ENCODE measurements at regions not wholly inside any gene's neighbourhood (a gene's known extent, or its start where the extent isn't known, plus 50 kb on each side); places are given as distances from the start of the nearest gene placed in this dataset.

GRCh38 chr5:94043311-94043710 is 301.9 kb upstream of the POU5F2 start (continued):
- no peak for TF ChIP-seq CSRNP3 (CRISPR knock-in tag; IDR thresholded peaks at IDR 0.05)
- no peak for TF ChIP-seq SNAI2 (CRISPR knock-in tag; IDR thresholded peaks at IDR 0.05)
- no peak for TF ChIP-seq ZFP3 (CRISPR knock-in tag; IDR thresholded peaks at IDR 0.05)

GRCh38 chr5:94040591-94041148 is 299.3 kb upstream of the POU5F2 start:
- ATAC-seq: no peak
- TF ChIP-seq ARNTL (CRISPR knock-in tag; IDR thresholded peaks at IDR 0.05; ENCODE audit: borderline replicate concordance, low read depth) (no peak), CREB5 (CRISPR knock-in tag; IDR thresholded peaks at IDR 0.05; ENCODE audit: low read depth) (no peak), POU6F1 (CRISPR knock-in tag; IDR thresholded peaks at IDR 0.05; ENCODE audit: borderline replicate concordance, low read depth) (no peak), ZNF70 (CRISPR knock-in tag; IDR thresholded peaks at IDR 0.05) (no peak), TOX (CRISPR knock-in tag; IDR thresholded peaks at IDR 0.05; ENCODE audit: borderline replicate concordance) (no peak), ESRRG (CRISPR knock-in tag; IDR thresholded peaks at IDR 0.05) (no peak), BACH2 (CRISPR knock-in tag; IDR thresholded peaks at IDR 0.05; ENCODE audit: borderline replicate concordance) (no peak), ZFP3 (CRISPR knock-in tag; IDR thresholded peaks at IDR 0.05) (no peak), CSRNP3 (CRISPR knock-in tag; IDR thresholded peaks at IDR 0.05) (no peak), ZFP30 (CRISPR knock-in tag; IDR thresholded peaks at IDR 0.05) (no peak), PATZ1 (CRISPR knock-in tag; IDR thresholded peaks at IDR 0.05; ENCODE audit: borderline replicate concordance) (no peak), TCF4 (CRISPR knock-in tag; IDR thresholded peaks at IDR 0.05; ENCODE audit: borderline replicate concordance) (no peak), RARB (CRISPR knock-in tag; IDR thresholded peaks at IDR 0.05) (no peak), ZNF565 (CRISPR knock-in tag; conservative IDR thresholded peaks at IDR 0.05; ENCODE audit: low read depth) (no peak), CSDC2 (CRISPR knock-in tag; IDR thresholded peaks at IDR 0.05) (no peak)

GRCh38 chr5:94039101-94039500 is 297.7 kb upstream of the POU5F2 start:
- no peak for ATAC-seq

More at GRCh38 chr5:94039101-94039500, 297.7 kb upstream of the POU5F2 start:
- TF ChIP-seq ARNTL (CRISPR knock-in tag; IDR thresholded peaks at IDR 0.05; ENCODE audit: borderline replicate concordance, low read depth): no peak
- no peak for TF ChIP-seq GLIS3 (CRISPR knock-in tag; IDR thresholded peaks at IDR 0.05)
- no peak for TF ChIP-seq ZFP30 (CRISPR knock-in tag; IDR thresholded peaks at IDR 0.05)
- no peak for TF ChIP-seq BACH2 (CRISPR knock-in tag; IDR thresholded peaks at IDR 0.05; ENCODE audit: borderline replicate concordance)
- no peak for TF ChIP-seq ZNF8 (CRISPR knock-in tag; IDR thresholded peaks at IDR 0.05)
- TF ChIP-seq TSHZ2 (CRISPR knock-in tag; IDR thresholded peaks at IDR 0.05): no peak
- TF ChIP-seq TOX (CRISPR knock-in tag; IDR thresholded peaks at IDR 0.05; ENCODE audit: borderline replicate concordance): no peak
- no peak for TF ChIP-seq ZNF565 (CRISPR knock-in tag; conservative IDR thresholded peaks at IDR 0.05; ENCODE audit: low read depth)
- no peak for TF ChIP-seq OSR1 (CRISPR knock-in tag; IDR thresholded peaks at IDR 0.05)
- TF ChIP-seq CSDC2 (CRISPR knock-in tag; IDR thresholded peaks at IDR 0.05): no peak
- TF ChIP-seq ESRRG (CRISPR knock-in tag; IDR thresholded peaks at IDR 0.05): no peak
- TF ChIP-seq TCF4 (CRISPR knock-in tag; IDR thresholded peaks at IDR 0.05; ENCODE audit: borderline replicate concordance): no peak
- TF ChIP-seq SNAI2 (CRISPR knock-in tag; IDR thresholded peaks at IDR 0.05): no peak
